ENCODE measurements at regions not wholly inside any gene's neighbourhood (a gene's known extent, or its start where the extent isn't known, plus 50 kb on each side); places are given as distances from the start of the nearest gene placed in this dataset.
A peak's percentile ranks its signal among the peaks of the same experiment; 100 is the strongest.

DNA sequence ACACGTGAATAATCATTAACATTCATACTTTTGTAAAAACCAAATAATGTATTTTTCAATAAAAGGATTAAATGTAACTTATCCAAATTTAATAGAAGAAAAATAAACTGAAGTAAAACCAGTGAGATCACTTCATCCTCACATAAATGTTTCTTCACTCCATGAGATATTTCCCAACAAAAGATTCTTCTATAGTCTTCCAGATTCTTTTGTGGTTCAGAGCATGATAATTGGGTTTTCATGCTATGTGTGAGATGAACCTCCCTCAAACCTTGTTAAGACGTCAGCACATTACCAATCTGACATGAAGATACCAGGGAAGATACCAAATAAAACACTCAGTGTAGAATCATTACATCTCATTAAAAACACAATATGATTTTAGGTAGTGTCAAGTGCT, 62.9 kb upstream of the OXGR1 start:
- Histone ChIP-seq H2AFZ (ENCODE audit: low read depth, low read length) (no peak overlapping the region), H3K79me2 (ENCODE audit: insufficient read depth, low read length) (no peaks in the 10 kb centered on the region), H3K36me3 (ENCODE audit: insufficient read depth, low read length) (no peaks in the 10 kb centered on the region), H3K27ac (ENCODE audit: low read depth, low read length) (no peak overlapping the region), H3K4me1 (ENCODE audit: insufficient read depth, low read length) (peaks cover 4% of the 10 kb centered on the region), H3K4me2 (ENCODE audit: low read length) (no peak overlapping the region), H4K20me1 (ENCODE audit: insufficient read depth, low read length) (no peaks in the 10 kb centered on the region), H3K27me3 (ENCODE audit: insufficient read depth, low read length) (no peaks in the 10 kb centered on the region), H3K9ac (ENCODE audit: low read length) (no peak overlapping the region), H3K9me3 (ENCODE audit: insufficient read depth, low read depth, low read length) (no peaks in the 10 kb centered on the region), H3K4me3 (ENCODE audit: insufficient read depth, low read depth, low read length) (no peak overlapping the region)
- H3K36me3 Mint-ChIP-seq (ENCODE audit: low read depth, unreplicated experiment) = no peaks in the 10 kb centered on the region
- H3K27me3 Mint-ChIP-seq (ENCODE audit: low read depth, unreplicated experiment) = no peaks in the 10 kb centered on the region
- no peak overlapping the region for H3K27ac Mint-ChIP-seq (ENCODE audit: unreplicated experiment)
- DNase-seq (ENCODE audit: low read depth) (no peak), FAIRE-seq (no peak)
- H3K4me1 Mint-ChIP-seq (ENCODE audit: low read depth, unreplicated experiment) = no peaks in the 10 kb centered on the region
- H3K4me3 Mint-ChIP-seq (ENCODE audit: unreplicated experiment) = no peak overlapping the region
- H3K9me3 Mint-ChIP-seq (ENCODE audit: unreplicated experiment) = peaks cover 13% of the 10 kb centered on the region
- TF ChIP-seq EZH2 (IDR thresholded peaks at IDR 0.05; ENCODE audit: insufficient read depth, low read length) = no peak
- TF ChIP-seq, protein P1, sequence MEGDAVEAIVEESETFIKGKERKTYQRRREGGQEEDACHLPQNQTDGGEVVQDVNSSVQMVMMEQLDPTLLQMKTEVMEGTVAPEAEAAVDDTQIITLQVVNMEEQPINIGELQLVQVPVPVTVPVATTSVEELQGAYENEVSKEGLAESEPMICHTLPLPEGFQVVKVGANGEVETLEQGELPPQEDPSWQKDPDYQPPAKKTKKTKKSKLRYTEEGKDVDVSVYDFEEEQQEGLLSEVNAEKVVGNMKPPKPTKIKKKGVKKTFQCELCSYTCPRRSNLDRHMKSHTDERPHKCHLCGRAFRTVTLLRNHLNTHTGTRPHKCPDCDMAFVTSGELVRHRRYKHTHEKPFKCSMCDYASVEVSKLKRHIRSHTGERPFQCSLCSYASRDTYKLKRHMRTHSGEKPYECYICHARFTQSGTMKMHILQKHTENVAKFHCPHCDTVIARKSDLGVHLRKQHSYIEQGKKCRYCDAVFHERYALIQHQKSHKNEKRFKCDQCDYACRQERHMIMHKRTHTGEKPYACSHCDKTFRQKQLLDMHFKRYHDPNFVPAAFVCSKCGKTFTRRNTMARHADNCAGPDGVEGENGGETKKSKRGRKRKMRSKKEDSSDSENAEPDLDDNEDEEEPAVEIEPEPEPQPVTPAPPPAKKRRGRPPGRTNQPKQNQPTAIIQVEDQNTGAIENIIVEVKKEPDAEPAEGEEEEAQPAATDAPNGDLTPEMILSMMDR (IDR thresholded peaks at IDR 0.05; ENCODE audit: insufficient read depth, low read depth, low read length) = no peak

DNA sequence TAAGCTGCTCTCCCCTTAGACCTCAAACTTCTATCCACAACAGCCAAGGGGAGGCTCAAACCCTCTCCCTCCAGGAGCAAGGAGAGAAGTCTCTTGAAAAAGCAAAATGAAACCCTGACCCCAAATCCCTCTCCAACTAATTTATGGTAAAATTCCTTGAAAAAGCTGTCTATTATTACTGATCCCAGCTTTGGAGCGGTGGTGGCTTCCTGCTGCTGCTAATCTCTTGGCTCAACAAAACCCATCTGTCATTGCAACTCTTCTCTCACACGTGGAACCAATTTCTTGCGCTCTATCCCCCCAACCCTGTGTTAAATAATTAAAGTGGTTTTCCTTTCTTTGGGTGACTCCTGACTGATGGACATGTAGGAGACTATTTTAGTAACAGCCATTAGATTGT, 64.1 kb upstream of the OXGR1 start:
- H3K9ac ChIP-seq (ENCODE audit: low read length) = no peak overlapping the region
- H3K9me3 ChIP-seq (ENCODE audit: insufficient read depth, low read depth, low read length) = no peaks in the 10 kb centered on the region
- H3K4me2 ChIP-seq (ENCODE audit: low read length) = peak overlapping the region; percentile 10
- no peak for FAIRE-seq
- Mint-ChIP-seq H3K4me3 (ENCODE audit: unreplicated experiment) (no peak overlapping the region), H3K27me3 (ENCODE audit: low read depth, unreplicated experiment) (no peaks in the 10 kb centered on the region), H3K9me3 (ENCODE audit: unreplicated experiment) (peaks cover 10% of the 10 kb centered on the region), H3K4me1 (ENCODE audit: low read depth, unreplicated experiment) (no peaks in the 10 kb centered on the region), H3K27ac (ENCODE audit: unreplicated experiment) (no peak overlapping the region), H3K36me3 (ENCODE audit: low read depth, unreplicated experiment) (no peaks in the 10 kb centered on the region)
- no peaks in the 10 kb centered on the region for H3K27me3 ChIP-seq (ENCODE audit: insufficient read depth, low read length)
- no peaks in the 10 kb centered on the region for H3K36me3 ChIP-seq (ENCODE audit: insufficient read depth, low read length)
- H4K20me1 ChIP-seq (ENCODE audit: insufficient read depth, low read length) = no peaks in the 10 kb centered on the region
- TF ChIP-seq EZH2 (IDR thresholded peaks at IDR 0.05; ENCODE audit: insufficient read depth, low read length) = no peak
- TF ChIP-seq, protein P1 (IDR thresholded peaks at IDR 0.05; ENCODE audit: insufficient read depth, low read depth, low read length) = no peak
- H3K4me3 ChIP-seq (ENCODE audit: insufficient read depth, low read depth, low read length) = no peak overlapping the region
- DNase-seq (ENCODE audit: low read depth) = no peak
- no peak overlapping the region for H2AFZ ChIP-seq (ENCODE audit: low read depth, low read length)
- H3K27ac ChIP-seq (ENCODE audit: low read depth, low read length) = no peak overlapping the region
- peaks cover 4% of the 10 kb centered on the region for H3K4me1 ChIP-seq (ENCODE audit: insufficient read depth, low read length)
- H3K79me2 ChIP-seq (ENCODE audit: insufficient read depth, low read length) = no peaks in the 10 kb centered on the region

DNA sequence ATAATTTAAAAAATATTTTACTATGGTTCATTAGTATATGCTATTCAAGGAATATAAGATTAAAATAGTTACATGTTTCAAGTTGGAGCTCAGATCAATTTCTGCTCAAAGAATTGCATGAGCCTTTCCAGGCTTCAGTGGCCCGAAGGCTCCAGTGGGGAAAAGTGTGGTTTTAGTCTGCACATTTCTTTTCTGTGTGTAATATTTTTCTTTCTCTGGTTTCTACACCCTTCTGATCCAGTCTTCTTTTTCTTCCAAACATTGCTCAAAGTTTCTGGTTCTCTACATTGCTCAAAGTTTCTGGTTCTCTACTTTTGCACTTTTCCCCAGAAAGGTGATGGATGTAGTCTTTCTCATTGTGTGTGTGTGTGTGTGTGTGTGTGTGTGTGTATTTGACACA, 64.7 kb upstream of the OXGR1 start:
- H3K9me3 Mint-ChIP-seq (ENCODE audit: unreplicated experiment) = peaks cover 6% of the 10 kb centered on the region
- H3K27ac Mint-ChIP-seq (ENCODE audit: unreplicated experiment) = no peak overlapping the region

More for the DNA sequence above, 64.7 kb upstream of the OXGR1 start:
- H3K4me1 ChIP-seq (ENCODE audit: insufficient read depth, low read length) = peaks cover 4% of the 10 kb centered on the region
- H3K36me3 ChIP-seq (ENCODE audit: insufficient read depth, low read length) = no peaks in the 10 kb centered on the region
- H2AFZ ChIP-seq (ENCODE audit: low read depth, low read length) = no peak overlapping the region
- no peaks in the 10 kb centered on the region for H3K79me2 ChIP-seq (ENCODE audit: insufficient read depth, low read length)
- no peaks in the 10 kb centered on the region for H3K9me3 ChIP-seq (ENCODE audit: insufficient read depth, low read depth, low read length)
- no peaks in the 10 kb centered on the region for H3K27me3 Mint-ChIP-seq (ENCODE audit: low read depth, unreplicated experiment)
- H3K9ac ChIP-seq (ENCODE audit: low read length) = no peak overlapping the region
- H3K27me3 ChIP-seq (ENCODE audit: insufficient read depth, low read length) = no peaks in the 10 kb centered on the region
- H3K36me3 Mint-ChIP-seq (ENCODE audit: low read depth, unreplicated experiment) = no peaks in the 10 kb centered on the region
- no peak for FAIRE-seq
- DNase-seq (ENCODE audit: low read depth) = no peak
- TF ChIP-seq, protein P1 (IDR thresholded peaks at IDR 0.05; ENCODE audit: insufficient read depth, low read depth, low read length) = no peak
- TF ChIP-seq EZH2 (IDR thresholded peaks at IDR 0.05; ENCODE audit: insufficient read depth, low read length) = no peak
- H3K4me3 Mint-ChIP-seq (ENCODE audit: unreplicated experiment) = no peak overlapping the region
- no peak overlapping the region for H3K4me2 ChIP-seq (ENCODE audit: low read length)
- no peak overlapping the region for H3K4me3 ChIP-seq (ENCODE audit: insufficient read depth, low read depth, low read length)
- H4K20me1 ChIP-seq (ENCODE audit: insufficient read depth, low read length) = no peaks in the 10 kb centered on the region
- H3K4me1 Mint-ChIP-seq (ENCODE audit: low read depth, unreplicated experiment) = no peaks in the 10 kb centered on the region
- no peak overlapping the region for H3K27ac ChIP-seq (ENCODE audit: low read depth, low read length)

Measured in astrocyte (in vitro differentiated cells and primary cell).